HEK293 (cell line): ENCODE measurements at regions not wholly inside any gene's neighbourhood (a gene's known extent, or its start where the extent isn't known, plus 50 kb on each side); places are given as distances from the start of the nearest gene placed in this dataset.

Experiments
- MEIS1 ChIP-seq: sonication (generic); formaldehyde crosslinking; IDR thresholded peaks from 2 replicates; pipeline ENCODE4 v1.8.1; 2022; ENCODE audit warnings: missing genetic modification reagents, mild to moderate bottlenecking, borderline replicate concordance
- OSR2 ChIP-seq: fragments of 450-650 bp; formaldehyde crosslinking; IDR thresholded peaks from 2 replicates; pipeline ENCODE4 v1.5.1; 2016; ENCODE audit warnings: missing biosample characterization, missing genetic modification characterization
- ZNF221 ChIP-seq: fragments of 450-650 bp; formaldehyde crosslinking; IDR thresholded peaks from 2 replicates; pipeline ENCODE4 v1.5.1; 2017; ENCODE audit warnings: missing biosample characterization, missing genetic modification characterization, borderline replicate concordance
- ZNF747 ChIP-seq: fragments of 450-650 bp; formaldehyde crosslinking; IDR thresholded peaks from 2 replicates; pipeline ENCODE4 v1.5.1; 2016; ENCODE audit warnings: missing biosample characterization, missing genetic modification characterization
- ZNF785 ChIP-seq: fragments of 450-650 bp; formaldehyde crosslinking; IDR thresholded peaks from 2 replicates; pipeline ENCODE4 v1.5.1; 2016; ENCODE audit warnings: missing biosample characterization, missing genetic modification characterization
- TF ChIP-seq, protein P1 (sequence below): fragments of 450-650 bp; formaldehyde crosslinking; IDR thresholded peaks from 2 replicates; pipeline ENCODE4 v1.5.1; 2016; ENCODE audit warnings: missing biosample characterization, missing genetic modification characterization
- TF ChIP-seq, protein P2 (sequence below): fragments of 450-650 bp; formaldehyde crosslinking; IDR thresholded peaks from 2 replicates; pipeline ENCODE4 v1.5.1; 2016; ENCODE audit warnings: missing biosample characterization, missing genetic modification characterization

DNA sequence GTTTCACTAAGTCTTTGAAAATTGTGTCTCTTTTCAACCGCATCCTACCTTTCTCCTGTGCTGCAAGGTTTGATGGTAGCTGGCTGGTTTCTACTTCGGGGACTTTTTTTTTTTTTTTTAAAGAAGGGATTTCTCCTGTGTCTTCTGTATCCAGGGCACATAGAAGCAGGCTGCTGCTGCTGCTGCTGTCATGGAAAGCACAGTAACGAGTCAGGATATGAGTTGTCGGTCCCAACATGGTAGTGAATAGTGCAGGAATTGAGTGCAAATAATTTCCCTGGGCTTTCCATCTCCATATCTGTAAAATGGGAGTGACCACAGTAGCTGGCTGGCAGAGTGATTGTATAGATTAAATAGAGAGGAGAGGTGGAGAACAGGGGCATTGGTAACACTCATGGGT lies 118.3 kb upstream of the NAV2 start:
- TF ChIP-seq ZNF747: no peak
- TF ChIP-seq, protein P1, sequence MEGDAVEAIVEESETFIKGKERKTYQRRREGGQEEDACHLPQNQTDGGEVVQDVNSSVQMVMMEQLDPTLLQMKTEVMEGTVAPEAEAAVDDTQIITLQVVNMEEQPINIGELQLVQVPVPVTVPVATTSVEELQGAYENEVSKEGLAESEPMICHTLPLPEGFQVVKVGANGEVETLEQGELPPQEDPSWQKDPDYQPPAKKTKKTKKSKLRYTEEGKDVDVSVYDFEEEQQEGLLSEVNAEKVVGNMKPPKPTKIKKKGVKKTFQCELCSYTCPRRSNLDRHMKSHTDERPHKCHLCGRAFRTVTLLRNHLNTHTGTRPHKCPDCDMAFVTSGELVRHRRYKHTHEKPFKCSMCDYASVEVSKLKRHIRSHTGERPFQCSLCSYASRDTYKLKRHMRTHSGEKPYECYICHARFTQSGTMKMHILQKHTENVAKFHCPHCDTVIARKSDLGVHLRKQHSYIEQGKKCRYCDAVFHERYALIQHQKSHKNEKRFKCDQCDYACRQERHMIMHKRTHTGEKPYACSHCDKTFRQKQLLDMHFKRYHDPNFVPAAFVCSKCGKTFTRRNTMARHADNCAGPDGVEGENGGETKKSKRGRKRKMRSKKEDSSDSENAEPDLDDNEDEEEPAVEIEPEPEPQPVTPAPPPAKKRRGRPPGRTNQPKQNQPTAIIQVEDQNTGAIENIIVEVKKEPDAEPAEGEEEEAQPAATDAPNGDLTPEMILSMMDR (tag by site-specific recombination): no peak
- no peak for TF ChIP-seq ZNF221 (tag by site-specific recombination)
- no peak for TF ChIP-seq ZNF785
- TF ChIP-seq OSR2 (tag by site-specific recombination): no peak
- TF ChIP-seq, protein P2, sequence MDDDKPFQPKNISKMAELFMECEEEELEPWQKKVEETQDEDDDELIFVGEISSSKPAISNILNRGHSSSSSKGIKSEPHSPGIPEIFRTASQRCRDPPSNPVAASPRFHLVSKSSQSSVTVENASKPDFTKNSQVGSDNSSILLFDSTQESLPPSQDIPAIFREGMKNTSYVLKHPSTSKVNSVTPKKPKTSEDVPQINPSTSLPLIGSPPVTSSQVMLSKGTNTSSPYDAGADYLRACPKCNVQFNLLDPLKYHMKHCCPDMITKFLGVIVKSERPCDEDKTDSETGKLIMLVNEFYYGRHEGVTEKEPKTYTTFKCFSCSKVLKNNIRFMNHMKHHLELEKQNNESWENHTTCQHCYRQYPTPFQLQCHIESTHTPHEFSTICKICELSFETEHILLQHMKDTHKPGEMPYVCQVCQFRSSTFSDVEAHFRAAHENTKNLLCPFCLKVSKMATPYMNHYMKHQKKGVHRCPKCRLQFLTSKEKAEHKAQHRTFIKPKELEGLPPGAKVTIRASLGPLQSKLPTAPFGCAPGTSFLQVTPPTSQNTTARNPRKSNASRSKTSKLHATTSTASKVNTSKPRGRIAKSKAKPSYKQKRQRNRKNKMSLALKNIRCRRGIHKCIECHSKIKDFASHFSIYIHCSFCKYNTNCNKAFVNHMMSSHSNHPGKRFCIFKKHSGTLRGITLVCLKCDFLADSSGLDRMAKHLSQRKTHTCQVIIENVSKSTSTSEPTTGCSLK (tag by site-specific recombination): no peak
- TF ChIP-seq MEIS1 (CRISPR knock-in tag): no peak
